Activated CD4-positive, alpha-beta memory T cell treated with anti-CD3 and anti-CD28 coated beads, Interleukin-2, amount 10 ng/mL, durations not matched to agents 7 days and 5 days (primary cell): ENCODE measurements at regions not wholly inside any gene's neighbourhood (a gene's known extent, or its start where the extent isn't known, plus 50 kb on each side); places are given as distances from the start of the nearest gene placed in this dataset.
"Not testable (repeated sequence)": the region's sequence is repeated elsewhere in the genome, so short reads cannot be mapped to it uniquely, and the experiment has no call there.

Source experiments
- CTCF ChIA-PET: fragments of 350-600 bp; sonication (Branson Sonifier 250); formaldehyde crosslinking; loops from one replicate; lab custom pipeline; 2021; ENCODE audit warnings: antibody characterized with exemption, inconsistent platforms; lab: Charles Lee
- POLR2A ChIA-PET: fragments of 350-600 bp; sonication (Branson Sonifier 250); formaldehyde crosslinking; loops from one replicate; lab custom pipeline; 2021; ENCODE audit warnings: antibody characterized with exemption; lab: Charles Lee
- DNase-seq: peaks from one replicate; pipeline ENCODE4 v3.0.0-alpha.2; 2020
- H3K27ac Mint-ChIP-seq: one replicate; pipeline ENCODE4 v1.8.0; 2021; ENCODE audit warnings: mild to moderate bottlenecking, mixed read lengths
- H3K27me3 Mint-ChIP-seq: one replicate; pipeline ENCODE4 v1.8.0; 2021; ENCODE audit warnings: mixed read lengths
- H3K36me3 Mint-ChIP-seq: one replicate; pipeline ENCODE4 v1.8.0; 2021; ENCODE audit warnings: low read depth, mixed read lengths
- H3K4me1 Mint-ChIP-seq: one replicate; pipeline ENCODE4 v1.8.0; 2021; ENCODE audit warnings: mixed read lengths
- H3K4me3 Mint-ChIP-seq: one replicate; pipeline ENCODE4 v1.8.0; 2021; ENCODE audit warnings: mild to moderate bottlenecking, mixed read lengths
- H3K9me3 Mint-ChIP-seq: one replicate; pipeline ENCODE4 v1.8.0; 2021; ENCODE audit warnings: mixed read lengths

- H3K36me3 Mint-ChIP-seq = no peaks in the 10 kb centered on the region
- H3K27ac Mint-ChIP-seq = no peak overlapping the region
- DNase-seq = no peak
- ChIA-PET CTCF (no interaction called here), POLR2A (no interaction called here)
- H3K4me1 Mint-ChIP-seq = no peaks in the 10 kb centered on the region
- no peak overlapping the region for H3K4me3 Mint-ChIP-seq
- H3K27me3 Mint-ChIP-seq = peaks cover 23% of the 10 kb centered on the region
- no peaks in the 10 kb centered on the region for H3K9me3 Mint-ChIP-seq
These were observed 114.3 kb upstream of the SYNCRIP start for GRCh38 chr6:85756982-85757381.

GRCh38 chr6:85754894-85755293 lies 112.2 kb upstream of the SYNCRIP start:
- Mint-ChIP-seq H3K36me3 (no peaks in the 10 kb centered on the region), H3K27me3 (peaks cover 18% of the 10 kb centered on the region), H3K4me3 (no peak overlapping the region), H3K4me1 (no peaks in the 10 kb centered on the region), H3K9me3 (no peaks in the 10 kb centered on the region), H3K27ac (no peak overlapping the region)
- ChIA-PET CTCF (no interaction called here), POLR2A (no interaction called here)
- no peak for DNase-seq

- H3K4me3 Mint-ChIP-seq = no peak overlapping the region
- no peak overlapping the region for H3K27ac Mint-ChIP-seq
- H3K27me3 Mint-ChIP-seq = peaks cover 18% of the 10 kb centered on the region
- DNase-seq = no peak
- no peaks in the 10 kb centered on the region for H3K4me1 Mint-ChIP-seq
- no peaks in the 10 kb centered on the region for H3K9me3 Mint-ChIP-seq
- CTCF ChIA-PET = no interaction called here
- no peaks in the 10 kb centered on the region for H3K36me3 Mint-ChIP-seq
- POLR2A ChIA-PET = no interaction called here
These were observed 109.9 kb upstream of the SYNCRIP start for GRCh38 chr6:85752602-85753001.

- H3K36me3 Mint-ChIP-seq = no peaks in the 10 kb centered on the region
- no peak overlapping the region for H3K4me3 Mint-ChIP-seq
- CTCF ChIA-PET = no interaction called here
- peaks cover 18% of the 10 kb centered on the region for H3K27me3 Mint-ChIP-seq
- no peaks in the 10 kb centered on the region for H3K9me3 Mint-ChIP-seq
- no peaks in the 10 kb centered on the region for H3K4me1 Mint-ChIP-seq
- POLR2A ChIA-PET = no interaction called here
- no peak for DNase-seq
- no peak overlapping the region for H3K27ac Mint-ChIP-seq
These were observed 108.8 kb upstream of the SYNCRIP start for GRCh38 chr6:85751374-85752055.

- CTCF ChIA-PET, H3K27ac Mint-ChIP-seq, DNase-seq, H3K9me3 Mint-ChIP-seq, H3K4me3 Mint-ChIP-seq, H3K36me3 Mint-ChIP-seq, H3K4me1 Mint-ChIP-seq, POLR2A ChIA-PET: not testable (repeated sequence)
- H3K27me3 Mint-ChIP-seq = peaks cover 18% of the 10 kb centered on the region
These were observed 107.5 kb upstream of the SYNCRIP start for GRCh38 chr6:85750146-85750545.

GRCh38 chr6:85749236-85749635 lies 106.5 kb upstream of the SYNCRIP start:
- H3K36me3 Mint-ChIP-seq = no peaks in the 10 kb centered on the region
- peaks cover 13% of the 10 kb centered on the region for H3K27me3 Mint-ChIP-seq
- no peaks in the 10 kb centered on the region for H3K4me1 Mint-ChIP-seq
- H3K9me3 Mint-ChIP-seq = no peaks in the 10 kb centered on the region
- H3K27ac Mint-ChIP-seq = no peak overlapping the region
- POLR2A ChIA-PET = no interaction called here
- no peak overlapping the region for H3K4me3 Mint-ChIP-seq
- CTCF ChIA-PET = no interaction called here
- DNase-seq = no peak

- POLR2A ChIA-PET = no interaction called here
- Mint-ChIP-seq H3K9me3 (no peaks in the 10 kb centered on the region), H3K4me3 (no peak overlapping the region), H3K4me1 (no peaks in the 10 kb centered on the region), H3K27ac (no peak overlapping the region), H3K36me3 (no peaks in the 10 kb centered on the region), H3K27me3 (peaks cover 2% of the 10 kb centered on the region)
- CTCF ChIA-PET = interaction anchor here (0.6 kb wide), 1 partner anchor 252 kb away, joined by 3 read pairs; no protein-coding TSS in a partner anchor
- DNase-seq = no peak
These were observed 105.0 kb upstream of the SYNCRIP start for GRCh38 chr6:85747666-85748065.

GRCh38 chr6:85747093-85747492 lies 104.4 kb upstream of the SYNCRIP start:
- DNase-seq = no peak
- no peak overlapping the region for H3K4me3 Mint-ChIP-seq
- CTCF ChIA-PET = no interaction called here
- H3K9me3 Mint-ChIP-seq = no peaks in the 10 kb centered on the region
- H3K27ac Mint-ChIP-seq = no peak overlapping the region
- no peaks in the 10 kb centered on the region for H3K36me3 Mint-ChIP-seq
- H3K4me1 Mint-ChIP-seq = no peaks in the 10 kb centered on the region
- POLR2A ChIA-PET = no interaction called here
- no peaks in the 10 kb centered on the region for H3K27me3 Mint-ChIP-seq

- POLR2A ChIA-PET = no interaction called here
These were observed 101.8 kb upstream of the SYNCRIP start for GRCh38 chr6:85744433-85744970.

GRCh38 chr6:85726206-85726605 lies 83.5 kb upstream of the SYNCRIP start:
- DNase-seq = no peak
- ChIA-PET POLR2A (no interaction called here), CTCF (no interaction called here)
- Mint-ChIP-seq H3K4me1 (no peaks in the 10 kb centered on the region), H3K4me3 (no peak overlapping the region), H3K36me3 (no peaks in the 10 kb centered on the region), H3K9me3 (peaks cover 3% of the 10 kb centered on the region), H3K27me3 (peaks cover 3% of the 10 kb centered on the region), H3K27ac (no peak overlapping the region)

More at GRCh38 chr6:85744433-85744970, 101.8 kb upstream of the SYNCRIP start:
- H3K4me1 Mint-ChIP-seq = no peaks in the 10 kb centered on the region
- H3K27me3 Mint-ChIP-seq = peaks cover 3% of the 10 kb centered on the region
- H3K4me3 Mint-ChIP-seq = no peak overlapping the region
- CTCF ChIA-PET = no interaction called here
- H3K9me3 Mint-ChIP-seq = peaks cover 2% of the 10 kb centered on the region
- H3K27ac Mint-ChIP-seq = no peak overlapping the region
- DNase-seq = no peak
- H3K36me3 Mint-ChIP-seq = no peaks in the 10 kb centered on the region

GRCh38 chr6:85715797-85716196 lies 73.1 kb upstream of the SYNCRIP start:
- Mint-ChIP-seq H3K4me1 (peaks cover 2% of the 10 kb centered on the region), H3K27me3 (no peaks in the 10 kb centered on the region)
- CTCF ChIA-PET = no interaction called here

GRCh38 chr6:85714893-85715530 lies 72.3 kb upstream of the SYNCRIP start:
- Mint-ChIP-seq H3K27ac (no peak overlapping the region), H3K4me1 (no peaks in the 10 kb centered on the region), H3K27me3 (no peaks in the 10 kb centered on the region), H3K9me3 (peaks cover 7% of the 10 kb centered on the region), H3K4me3 (no peak overlapping the region), H3K36me3 (no peaks in the 10 kb centered on the region)
- CTCF ChIA-PET = no interaction called here
- POLR2A ChIA-PET = no interaction called here
- no peak for DNase-seq

More at GRCh38 chr6:85715797-85716196, 73.1 kb upstream of the SYNCRIP start:
- POLR2A ChIA-PET = no interaction called here
- Mint-ChIP-seq H3K9me3 (peaks cover 7% of the 10 kb centered on the region), H3K27ac (no peak overlapping the region), H3K4me3 (no peak overlapping the region), H3K36me3 (no peaks in the 10 kb centered on the region)
- no peak for DNase-seq

- H3K36me3 Mint-ChIP-seq = no peaks in the 10 kb centered on the region
- POLR2A ChIA-PET = no interaction called here
- no peak for DNase-seq
- peaks cover 9% of the 10 kb centered on the region for H3K9me3 Mint-ChIP-seq
- H3K4me1 Mint-ChIP-seq = no peaks in the 10 kb centered on the region
- H3K27ac Mint-ChIP-seq = no peak overlapping the region
- no peak overlapping the region for H3K4me3 Mint-ChIP-seq
- CTCF ChIA-PET = no interaction called here
- H3K27me3 Mint-ChIP-seq = no peaks in the 10 kb centered on the region
These were observed 69.7 kb upstream of the SYNCRIP start for GRCh38 chr6:85712346-85712745.
